ENCODE measurements at regions not wholly inside any gene's neighbourhood (a gene's known extent, or its start where the extent isn't known, plus 50 kb on each side); places are given as distances from the start of the nearest gene placed in this dataset.

DNA sequence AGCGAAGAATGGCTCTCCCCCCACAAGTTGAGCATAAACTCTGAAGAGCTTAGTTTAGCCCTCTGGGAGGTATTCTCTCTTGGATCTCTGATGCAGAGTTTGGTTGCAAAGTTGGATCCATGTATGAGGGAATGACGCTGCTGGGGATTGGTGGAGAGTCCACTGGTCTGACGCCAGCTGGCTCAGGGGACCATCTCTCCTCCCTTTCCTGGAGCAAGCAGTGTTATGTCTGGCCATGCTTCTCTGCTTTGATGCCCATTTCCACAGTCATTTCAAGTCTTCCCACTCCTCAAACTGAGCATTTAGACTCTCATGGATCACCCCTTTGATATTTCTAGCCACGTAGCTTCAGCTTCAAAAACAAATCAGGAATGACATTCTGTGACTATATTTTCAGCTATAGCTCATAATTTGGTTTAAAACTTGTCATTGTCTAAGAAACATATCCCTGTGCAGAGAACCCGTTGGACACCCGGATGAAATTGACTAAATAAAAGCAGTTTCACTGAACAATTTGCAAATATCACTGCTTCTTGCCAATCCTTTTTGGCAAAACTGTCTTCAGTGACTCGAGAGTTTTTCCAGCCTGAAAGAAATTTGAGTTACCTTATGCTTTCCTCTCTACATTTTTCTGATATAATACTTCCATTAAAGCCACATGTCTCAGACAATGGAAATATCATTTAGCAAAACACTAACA lies 193.4 kb upstream of the CDH11 start:
- Histone ChIP-seq H3K4me3 (replicated peaks in 1 of 2; ENCODE audit: low read depth in 1 of 2, low read length in 2 of 2) (no peak overlapping the region), H3K79me2 (ENCODE audit: insufficient read depth, low read length) (no peaks in the 10 kb centered on the region), H3K9me3 (ENCODE audit: control insufficient read depth in 1 of 2, insufficient read depth in 1 of 2, low read depth in 1 of 2, low read length in 2 of 2) (peaks cover 17 to 37% of the 10 kb centered on the region in 2 experiments; a peak in 2 of 4 replicates), H3K9me2 (ENCODE audit: insufficient read depth) (no peaks in the 10 kb centered on the region), H3K36me3 (ENCODE audit: control insufficient read depth in 1 of 2, insufficient read depth in 2 of 2, low read length in 2 of 2) (no peaks in the 10 kb centered on the region), H2AFZ (ENCODE audit: low read depth, low read length, poor library complexity, severe bottlenecking) (no peak overlapping the region), H3K4me1 (ENCODE audit: control insufficient read depth in 1 of 2, insufficient read depth in 2 of 2, low read length in 2 of 2) (no peaks in the 10 kb centered on the region), H3K27ac (ENCODE audit: low read depth, low read length) (no peak overlapping the region), H4K20me1 (ENCODE audit: insufficient read depth) (no peaks in the 10 kb centered on the region), H3K9ac (ENCODE audit: low read length) (no peak overlapping the region), H3K4me2 (ENCODE audit: low read length) (no peak overlapping the region), H3K27me3 (ENCODE audit: insufficient read depth, low read length) (no peaks in the 10 kb centered on the region)
- POLR2A ChIA-PET: no interaction called here
- CTCF ChIA-PET: no interaction called here
- DNase-seq (ENCODE audit: low read depth, low spot score) (no peak), ATAC-seq (no peak)
- TF ChIP-seq SRF (IDR thresholded peaks at IDR 0.05; ENCODE audit: low read depth) (no peak), EGR1 (IDR thresholded peaks at IDR 0.05; ENCODE audit: low read depth) (no peak), ZNF274 (IDR thresholded peaks at IDR 0.05; ENCODE audit: low read depth, low read length) (no peak), SIN3A (IDR thresholded peaks at IDR 0.05; ENCODE audit: low read depth) (no peak), CBX3 (IDR thresholded peaks at IDR 0.05; ENCODE audit: low read depth) (no peak), CEBPB (IDR thresholded peaks at IDR 0.05; ENCODE audit: low read depth) (no peak), YY1 (IDR thresholded peaks at IDR 0.05; ENCODE audit: extremely low read depth, insufficient replicate concordance, low read depth, low read length) (no peak), ELF1 (IDR thresholded peaks at IDR 0.05; ENCODE audit: borderline replicate concordance, low read depth) (no peak), POLR2A (IDR thresholded peaks at IDR 0.05; ENCODE audit: borderline replicate concordance, extremely low read depth, insufficient read depth, insufficient read length) (no peak), RAD21 (IDR thresholded peaks at IDR 0.05; ENCODE audit: low read depth) (no peak), ZFX (IDR thresholded peaks at IDR 0.05) (no peak), FOSL1 (IDR thresholded peaks at IDR 0.05; ENCODE audit: low read depth) (no peak), EZH2 (IDR thresholded peaks at IDR 0.05) (no peak)
- TF ChIP-seq, protein P1, sequence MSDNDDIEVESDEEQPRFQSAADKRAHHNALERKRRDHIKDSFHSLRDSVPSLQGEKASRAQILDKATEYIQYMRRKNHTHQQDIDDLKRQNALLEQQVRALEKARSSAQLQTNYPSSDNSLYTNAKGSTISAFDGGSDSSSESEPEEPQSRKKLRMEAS (IDR thresholded peaks at IDR 0.05): no peak
- TF ChIP-seq, protein P2, sequence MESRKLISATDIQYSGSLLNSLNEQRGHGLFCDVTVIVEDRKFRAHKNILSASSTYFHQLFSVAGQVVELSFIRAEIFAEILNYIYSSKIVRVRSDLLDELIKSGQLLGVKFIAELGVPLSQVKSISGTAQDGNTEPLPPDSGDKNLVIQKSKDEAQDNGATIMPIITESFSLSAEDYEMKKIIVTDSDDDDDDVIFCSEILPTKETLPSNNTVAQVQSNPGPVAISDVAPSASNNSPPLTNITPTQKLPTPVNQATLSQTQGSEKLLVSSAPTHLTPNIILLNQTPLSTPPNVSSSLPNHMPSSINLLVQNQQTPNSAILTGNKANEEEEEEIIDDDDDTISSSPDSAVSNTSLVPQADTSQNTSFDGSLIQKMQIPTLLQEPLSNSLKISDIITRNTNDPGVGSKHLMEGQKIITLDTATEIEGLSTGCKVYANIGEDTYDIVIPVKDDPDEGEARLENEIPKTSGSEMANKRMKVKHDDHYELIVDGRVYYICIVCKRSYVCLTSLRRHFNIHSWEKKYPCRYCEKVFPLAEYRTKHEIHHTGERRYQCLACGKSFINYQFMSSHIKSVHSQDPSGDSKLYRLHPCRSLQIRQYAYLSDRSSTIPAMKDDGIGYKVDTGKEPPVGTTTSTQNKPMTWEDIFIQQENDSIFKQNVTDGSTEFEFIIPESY (IDR thresholded peaks at IDR 0.05; ENCODE audit: extremely low read depth, insufficient replicate concordance, low read length): no peak
- TF ChIP-seq, protein P3, sequence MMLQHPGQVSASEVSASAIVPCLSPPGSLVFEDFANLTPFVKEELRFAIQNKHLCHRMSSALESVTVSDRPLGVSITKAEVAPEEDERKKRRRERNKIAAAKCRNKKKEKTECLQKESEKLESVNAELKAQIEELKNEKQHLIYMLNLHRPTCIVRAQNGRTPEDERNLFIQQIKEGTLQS (IDR thresholded peaks at IDR 0.05): no peak
- TF ChIP-seq, protein P4, sequence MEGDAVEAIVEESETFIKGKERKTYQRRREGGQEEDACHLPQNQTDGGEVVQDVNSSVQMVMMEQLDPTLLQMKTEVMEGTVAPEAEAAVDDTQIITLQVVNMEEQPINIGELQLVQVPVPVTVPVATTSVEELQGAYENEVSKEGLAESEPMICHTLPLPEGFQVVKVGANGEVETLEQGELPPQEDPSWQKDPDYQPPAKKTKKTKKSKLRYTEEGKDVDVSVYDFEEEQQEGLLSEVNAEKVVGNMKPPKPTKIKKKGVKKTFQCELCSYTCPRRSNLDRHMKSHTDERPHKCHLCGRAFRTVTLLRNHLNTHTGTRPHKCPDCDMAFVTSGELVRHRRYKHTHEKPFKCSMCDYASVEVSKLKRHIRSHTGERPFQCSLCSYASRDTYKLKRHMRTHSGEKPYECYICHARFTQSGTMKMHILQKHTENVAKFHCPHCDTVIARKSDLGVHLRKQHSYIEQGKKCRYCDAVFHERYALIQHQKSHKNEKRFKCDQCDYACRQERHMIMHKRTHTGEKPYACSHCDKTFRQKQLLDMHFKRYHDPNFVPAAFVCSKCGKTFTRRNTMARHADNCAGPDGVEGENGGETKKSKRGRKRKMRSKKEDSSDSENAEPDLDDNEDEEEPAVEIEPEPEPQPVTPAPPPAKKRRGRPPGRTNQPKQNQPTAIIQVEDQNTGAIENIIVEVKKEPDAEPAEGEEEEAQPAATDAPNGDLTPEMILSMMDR (IDR thresholded peaks at IDR 0.05 in 2 of 3, conservative IDR thresholded peaks at IDR 0.05 in 1 of 3; ENCODE audit: borderline replicate concordance in 1 of 3, insufficient read depth in 1 of 3, low read depth in 2 of 3, low read length in 2 of 3): no peak
- BruUV-seq (replicated peaks): no TSS peak
- RAD21 ChIA-PET (ENCODE audit: low non-redundant PET in 1 of 2, low total read pairs in 2 of 2, uncharacterized antibody in 2 of 2, unreplicated experiment in 2 of 2): no interaction called here
- intact Hi-C loops (cut with micrococcal nuclease): no loop called here
